H1 (cell line): ENCODE measurements at regions not wholly inside any gene's neighbourhood (a gene's known extent, or its start where the extent isn't known, plus 50 kb on each side); places are given as distances from the start of the nearest gene placed in this dataset.

Experiments
- CTCF ChIA-PET: fragments of 300-600 bp; sonication (Branson Sonifier 250); formaldehyde crosslinking; loops from one replicate; lab custom pipeline; 2021; ENCODE audit not compliant: partially characterized antibody; lab: Charles Lee
- POLR2A ChIA-PET: fragments of 300-600 bp; sonication (Branson Sonifier 250); formaldehyde crosslinking; loops from one replicate; lab custom pipeline; 2021; ENCODE audit warnings: inconsistent platforms; ENCODE audit not compliant: partially characterized antibody; lab: Charles Lee
- DNase-seq, 2 experiments: peaks; one replicate each; pipeline versions ENCODE4 v3.0.0 to v3.0.0-alpha.2; 2010 to 2022; ENCODE audit warnings: low spot score in 2 of 2, low read depth in 1 of 2, mixed read lengths in 1 of 2
- FAIRE-seq: peaks from 2 replicates; lab custom pipeline; 2011; peaks lifted over from hg19 to GRCh38; lab: Jason Lieb, UNC
- H2AFZ ChIP-seq: 2 replicates; pipeline ENCODE4 v1.8.1; 2012; ENCODE audit warnings: low read length, inconsistent platforms
- H2AK5ac ChIP-seq: 2 replicates; pipeline ENCODE4 v1.6.1; 2013; ENCODE audit warnings: low read depth, low read length
- H2BK120ac ChIP-seq: replicated peaks from 2 replicates; pipeline ENCODE3; 2013; ENCODE audit warnings: low read depth, low read length, inconsistent platforms
- H2BK12ac ChIP-seq: 2 replicates; pipeline ENCODE4 v1.6.1; 2013; ENCODE audit warnings: low read depth, low read length
- H2BK15ac ChIP-seq: 2 replicates; pipeline ENCODE4 v1.6.1; 2013; ENCODE audit warnings: low read length
- H2BK20ac ChIP-seq: 2 replicates; pipeline ENCODE4 v1.6.1; 2013; ENCODE audit warnings: low read length
- H2BK5ac ChIP-seq: 2 replicates; pipeline ENCODE4 v1.6.1; 2013; ENCODE audit warnings: low read depth, low read length
- H3K14ac ChIP-seq: 2 replicates; pipeline ENCODE4 v1.6.1; 2013; ENCODE audit warnings: inconsistent platforms; ENCODE audit not compliant: insufficient read length
- H3K18ac ChIP-seq: 2 replicates; pipeline ENCODE4 v1.6.1; 2013; ENCODE audit warnings: low read length; ENCODE audit errors: extremely low read depth
- H3K23ac ChIP-seq: 2 replicates; pipeline ENCODE4 v1.6.1; 2013; ENCODE audit warnings: inconsistent platforms; ENCODE audit not compliant: insufficient read length
- H3K23me2 ChIP-seq: 2 replicates; pipeline ENCODE4 v1.6.1; 2013; ENCODE audit warnings: low read depth, low read length
- H3K27ac ChIP-seq: 2 replicates; pipeline ENCODE4 v1.6.1; 2011; ENCODE audit warnings: low read depth, low read length, inconsistent platforms
- H3K27me3 ChIP-seq, 4 experiments: replicated peaks in 1 of 4; 1 replicate in 1 of 4; 2 replicates in 3 of 4; pipeline versions ENCODE4 v1.6.1 to v1.8.1; 2011 to 2013; ENCODE audit warnings: low read length in 3 of 4, mild to moderate bottlenecking in 3 of 4, inconsistent platforms in 2 of 4, mixed read lengths in 2 of 4, moderate library complexity in 1 of 4; ENCODE audit not compliant: control insufficient read depth in 3 of 4, insufficient read depth in 3 of 4; ENCODE audit errors: extremely low read depth in 1 of 4
- H3K36me3 ChIP-seq, 4 experiments: 2 replicates each; pipeline versions ENCODE4 v1.6.1 to v1.8.1; 2011 to 2013; ENCODE audit warnings: mild to moderate bottlenecking in 4 of 4, low read length in 3 of 4, moderate library complexity in 2 of 4, control low read depth in 1 of 4, inconsistent platforms in 1 of 4; ENCODE audit not compliant: insufficient read depth in 4 of 4, control insufficient read depth in 2 of 4
- H3K4ac ChIP-seq: replicated peaks from 2 replicates; pipeline ENCODE3; 2013; ENCODE audit warnings: low read length, low read depth, mixed read lengths, inconsistent platforms; ENCODE audit not compliant: insufficient read length
- H3K4me1 ChIP-seq, 4 experiments: replicated peaks in 1 of 4; 1 replicate in 1 of 4; 2 replicates in 3 of 4; pipeline versions ENCODE4 v1.6.1 to v1.8.1; 2011 to 2013; ENCODE audit warnings: low read length in 3 of 4, inconsistent platforms in 2 of 4, mixed read lengths in 1 of 4; ENCODE audit not compliant: insufficient read depth in 4 of 4, control insufficient read depth in 3 of 4
- H3K4me2 ChIP-seq, 2 experiments: 2 replicates each; pipeline versions ENCODE4 v1.6.1 to v1.8.1; 2011 to 2013; ENCODE audit warnings: low read depth in 2 of 2, low read length in 2 of 2, control low read depth in 1 of 2, inconsistent platforms in 1 of 2, mild to moderate bottlenecking in 1 of 2; ENCODE audit not compliant: insufficient read depth in 1 of 2
- H3K4me3 ChIP-seq, 4 experiments: fragments of 200-600, 300-600 bp in 1 of 4; sonication (generic), shearing (Covaris generic), sonication (Bioruptor Twin) in 1 of 4; 2 replicates each; pipeline versions ENCODE4 v1.5.1 to v1.8.1; 2011 to 2016; ENCODE audit warnings: low read length in 4 of 4, low read depth in 3 of 4, control low read depth in 2 of 4, inconsistent platforms in 2 of 4, mild to moderate bottlenecking in 2 of 4, mixed read lengths in 1 of 4, moderate library complexity in 1 of 4; ENCODE audit not compliant: insufficient read depth in 2 of 4; ENCODE audit errors: extremely low read depth in 1 of 4
- H3K56ac ChIP-seq: replicated peaks from 2 replicates; pipeline ENCODE3; 2013; ENCODE audit warnings: low read depth, mild to moderate bottlenecking, mixed read lengths, low read length, inconsistent platforms; ENCODE audit not compliant: insufficient read length
- H3K79me1 ChIP-seq: 2 replicates; pipeline ENCODE4 v1.6.1; 2013; ENCODE audit warnings: low read depth, low read length, control low read depth
- H3K79me2 ChIP-seq, 2 experiments: 2 replicates each; pipeline versions ENCODE4 v1.6.1 to v1.8.1; 2012 to 2013; ENCODE audit warnings: low read length in 2 of 2, mild to moderate bottlenecking in 2 of 2, inconsistent platforms in 1 of 2; ENCODE audit not compliant: insufficient read depth in 2 of 2, control insufficient read depth in 1 of 2
- H3K9ac ChIP-seq, 4 experiments: replicated peaks in 1 of 4; 1 replicate in 1 of 4; 2 replicates in 3 of 4; pipeline versions ENCODE4 v1.6.1 to v1.8.1; 2011 to 2013; ENCODE audit warnings: low read depth in 3 of 4, low read length in 3 of 4, control low read depth in 2 of 4, mild to moderate bottlenecking in 2 of 4, moderate library complexity in 2 of 4, inconsistent platforms in 1 of 4; ENCODE audit errors: extremely low read depth in 1 of 4
- H3K9me3 ChIP-seq, 2 experiments: 2 replicates each; pipeline versions ENCODE4 v1.6.1 to v1.8.1; 2012 to 2013; ENCODE audit warnings: mild to moderate bottlenecking in 2 of 2, moderate library complexity in 2 of 2, control low read depth in 1 of 2, inconsistent platforms in 1 of 2, low read depth in 1 of 2, low read length in 1 of 2, mixed read lengths in 1 of 2; ENCODE audit not compliant: insufficient read depth in 2 of 2
- H4K20me1 ChIP-seq, 2 experiments: replicated peaks in 1 of 2; 2 replicates each; pipeline versions ENCODE3 to v1.8.1; 2011 to 2013; ENCODE audit warnings: inconsistent platforms in 2 of 2, low read length in 2 of 2, mild to moderate bottlenecking in 1 of 2; ENCODE audit not compliant: insufficient read depth in 2 of 2, control insufficient read depth in 1 of 2
- H4K5ac ChIP-seq: 2 replicates; pipeline ENCODE4 v1.6.1; 2013; ENCODE audit warnings: low read length, low read depth, mixed read lengths, inconsistent platforms; ENCODE audit not compliant: insufficient read length
- H4K8ac ChIP-seq: 2 replicates; pipeline ENCODE4 v1.8.0; 2013; ENCODE audit warnings: mild to moderate bottlenecking, moderate library complexity, low read length, inconsistent platforms; ENCODE audit not compliant: insufficient read depth; ENCODE audit errors: extremely low read depth
- H4K91ac ChIP-seq: replicated peaks from 2 replicates; pipeline ENCODE3; 2013; ENCODE audit warnings: low read length, mixed read lengths, inconsistent platforms; ENCODE audit not compliant: insufficient read length
- BCL11A ChIP-seq, 2 experiments: IDR thresholded peaks; one replicate each; pipeline ENCODE4 v1.6.1; 2011; ENCODE audit warnings: low read depth in 2 of 2, low read length in 2 of 2, mild to moderate bottlenecking in 2 of 2
- E2F6 ChIP-seq: IDR thresholded peaks from 2 replicates; pipeline ENCODE4 v1.6.1; 2012; ENCODE audit warnings: inconsistent platforms
- FOSL1 ChIP-seq: IDR thresholded peaks from 2 replicates; pipeline ENCODE4 v1.6.1; 2011; ENCODE audit warnings: mild to moderate bottlenecking, low read depth, low read length, moderate library complexity; ENCODE audit not compliant: insufficient read depth
- GTF2F1 ChIP-seq: IDR thresholded peaks from 2 replicates; pipeline ENCODE4 v1.6.1; 2012; ENCODE audit warnings: low read depth, low read length, improper control_type of control experiment, borderline replicate concordance
- KDM4A ChIP-seq: IDR thresholded peaks from one replicate; pipeline ENCODE4 v1.7.1; 2012; ENCODE audit warnings: low read depth, mild to moderate bottlenecking, moderate library complexity, low read length, inconsistent platforms; ENCODE audit not compliant: severe bottlenecking
- MAX ChIP-seq: IDR thresholded peaks from 2 replicates; pipeline ENCODE4 v1.6.1; 2012; ENCODE audit warnings: inconsistent platforms
- RFX5 ChIP-seq: IDR thresholded peaks from 2 replicates; pipeline ENCODE4 v1.6.1; 2011; ENCODE audit warnings: low read depth, low read length, improper control_type of control experiment, borderline replicate concordance
- YY1 ChIP-seq: IDR thresholded peaks from 2 replicates; pipeline ENCODE4 v1.6.1; 2011; ENCODE audit warnings: low read depth, mild to moderate bottlenecking, low read length
- WGBS, 2 experiments: shearing (Covaris generic) in 1 of 2; methylation state at CpG; one replicate each; pipeline versions ENCODE4 v1.1.6 to v1.1.7; 2013 to 2015; ENCODE audit warnings: low lambda C conversion rate in 2 of 2, mixed read lengths in 2 of 2, inconsistent platforms in 1 of 2, low coverage in 1 of 2, missing lambda C conversion rate in 1 of 2; ENCODE audit not compliant: insufficient replicate concordance in 2 of 2, insufficient coverage in 1 of 2, insufficient read length in 1 of 2; ENCODE audit errors: extremely low coverage in 1 of 2, missing lambda C conversion rate in 1 of 2; 5-methylcytosine and 5-hydroxymethylcytosine counted together

- TF ChIP-seq BCL11A (IDR thresholded peaks at IDR 0.05; ENCODE audit: low read depth in 2 of 2, low read length in 2 of 2) (no peak), MAX (no peak), GTF2F1 (no peak), YY1 (no peak), KDM4A (no peak), E2F6 (no peak), RFX5 (no peak), FOSL1 (no peak)
Observed at GRCh38 chr2:84078471-84078870, 380.6 kb downstream of the SUCLG1 start.

More at GRCh38 chr2:84078471-84078870, 380.6 kb downstream of the SUCLG1 start:
- H2BK5ac ChIP-seq = no peak overlapping the region
- H3K18ac ChIP-seq = no peak overlapping the region
- FAIRE-seq (no peak), DNase-seq (no peak)
- H3K9ac ChIP-seq = no peak overlapping the region
- H4K91ac ChIP-seq = no peak overlapping the region
- no peak overlapping the region for H3K4me2 ChIP-seq
- H3K4me1 ChIP-seq = no peaks in the 10 kb centered on the region
- no peak overlapping the region for H3K4ac ChIP-seq
- no peak overlapping the region for H2BK20ac ChIP-seq
- no peak overlapping the region for H2BK120ac ChIP-seq
- no peaks in the 10 kb centered on the region for H3K23me2 ChIP-seq
- no peaks in the 10 kb centered on the region for H3K79me2 ChIP-seq
- ChIA-PET POLR2A (no interaction called here), CTCF (interaction anchor here (0.9 to 1.7 kb wide), 5 partner anchors 7 to 236 kb away, joined by 3 to 6 read pairs (median 4); no protein-coding TSS in a partner anchor)
- no peak overlapping the region for H3K14ac ChIP-seq
- no peak overlapping the region for H3K56ac ChIP-seq
- H4K20me1 ChIP-seq = no peaks in the 10 kb centered on the region
- H3K27ac ChIP-seq = no peak overlapping the region
- no peak overlapping the region for H3K4me3 ChIP-seq
- no peaks in the 10 kb centered on the region for H3K27me3 ChIP-seq
- H2AK5ac ChIP-seq = no peak overlapping the region
- no peak overlapping the region for H2BK15ac ChIP-seq
- no peaks in the 10 kb centered on the region for H3K36me3 ChIP-seq
- no peak overlapping the region for H4K5ac ChIP-seq
- no peak overlapping the region for H4K8ac ChIP-seq
- H3K9me3 ChIP-seq = no peaks in the 10 kb centered on the region
- H2AFZ ChIP-seq = no peak overlapping the region
- H2BK12ac ChIP-seq = no peak overlapping the region
- no peaks in the 10 kb centered on the region for H3K79me1 ChIP-seq
- no peak overlapping the region for H3K23ac ChIP-seq
- WGBS, 2 experiments = 93% methylated on average over 3 of the region's 3 CpGs; no CpG with 5 or more reads in 1 of the 2 experiments
